H1 (cell line): ENCODE measurements at regions not wholly inside any gene's neighbourhood (a gene's known extent, or its start where the extent isn't known, plus 50 kb on each side); places are given as distances from the start of the nearest gene placed in this dataset.

Experiments
- CTCF ChIA-PET: fragments of 300-600 bp; sonication (Branson Sonifier 250); formaldehyde crosslinking; loops from one replicate; lab custom pipeline; 2021; ENCODE audit not compliant: partially characterized antibody; lab: Charles Lee
- POLR2A ChIA-PET: fragments of 300-600 bp; sonication (Branson Sonifier 250); formaldehyde crosslinking; loops from one replicate; lab custom pipeline; 2021; ENCODE audit warnings: inconsistent platforms; ENCODE audit not compliant: partially characterized antibody; lab: Charles Lee
- DNase-seq, 2 experiments: peaks; one replicate each; pipeline versions ENCODE4 v3.0.0 to v3.0.0-alpha.2; 2010 to 2022; ENCODE audit warnings: low spot score in 2 of 2, low read depth in 1 of 2, mixed read lengths in 1 of 2
- FAIRE-seq: peaks from 2 replicates; lab custom pipeline; 2011; peaks lifted over from hg19 to GRCh38; lab: Jason Lieb, UNC
- H2AFZ ChIP-seq: 2 replicates; pipeline ENCODE4 v1.8.1; 2012; ENCODE audit warnings: low read length, inconsistent platforms
- H2AK5ac ChIP-seq: 2 replicates; pipeline ENCODE4 v1.6.1; 2013; ENCODE audit warnings: low read depth, low read length
- H2BK120ac ChIP-seq: replicated peaks from 2 replicates; pipeline ENCODE3; 2013; ENCODE audit warnings: low read depth, low read length, inconsistent platforms
- H2BK12ac ChIP-seq: 2 replicates; pipeline ENCODE4 v1.6.1; 2013; ENCODE audit warnings: low read depth, low read length
- H2BK15ac ChIP-seq: 2 replicates; pipeline ENCODE4 v1.6.1; 2013; ENCODE audit warnings: low read length
- H2BK20ac ChIP-seq: 2 replicates; pipeline ENCODE4 v1.6.1; 2013; ENCODE audit warnings: low read length
- H2BK5ac ChIP-seq: 2 replicates; pipeline ENCODE4 v1.6.1; 2013; ENCODE audit warnings: low read depth, low read length
- H3K14ac ChIP-seq: 2 replicates; pipeline ENCODE4 v1.6.1; 2013; ENCODE audit warnings: inconsistent platforms; ENCODE audit not compliant: insufficient read length
- H3K18ac ChIP-seq: 2 replicates; pipeline ENCODE4 v1.6.1; 2013; ENCODE audit warnings: low read length; ENCODE audit errors: extremely low read depth
- H3K23ac ChIP-seq: 2 replicates; pipeline ENCODE4 v1.6.1; 2013; ENCODE audit warnings: inconsistent platforms; ENCODE audit not compliant: insufficient read length
- H3K23me2 ChIP-seq: 2 replicates; pipeline ENCODE4 v1.6.1; 2013; ENCODE audit warnings: low read depth, low read length
- H3K27ac ChIP-seq: 2 replicates; pipeline ENCODE4 v1.6.1; 2011; ENCODE audit warnings: low read depth, low read length, inconsistent platforms
- H3K27me3 ChIP-seq, 4 experiments: replicated peaks in 1 of 4; 1 replicate in 1 of 4; 2 replicates in 3 of 4; pipeline versions ENCODE4 v1.6.1 to v1.8.1; 2011 to 2013; ENCODE audit warnings: low read length in 3 of 4, mild to moderate bottlenecking in 3 of 4, inconsistent platforms in 2 of 4, mixed read lengths in 2 of 4, moderate library complexity in 1 of 4; ENCODE audit not compliant: control insufficient read depth in 3 of 4, insufficient read depth in 3 of 4; ENCODE audit errors: extremely low read depth in 1 of 4
- H3K36me3 ChIP-seq, 4 experiments: 2 replicates each; pipeline versions ENCODE4 v1.6.1 to v1.8.1; 2011 to 2013; ENCODE audit warnings: mild to moderate bottlenecking in 4 of 4, low read length in 3 of 4, moderate library complexity in 2 of 4, control low read depth in 1 of 4, inconsistent platforms in 1 of 4; ENCODE audit not compliant: insufficient read depth in 4 of 4, control insufficient read depth in 2 of 4
- H3K4ac ChIP-seq: replicated peaks from 2 replicates; pipeline ENCODE3; 2013; ENCODE audit warnings: low read length, low read depth, mixed read lengths, inconsistent platforms; ENCODE audit not compliant: insufficient read length
- H3K4me1 ChIP-seq, 4 experiments: replicated peaks in 1 of 4; 1 replicate in 1 of 4; 2 replicates in 3 of 4; pipeline versions ENCODE4 v1.6.1 to v1.8.1; 2011 to 2013; ENCODE audit warnings: low read length in 3 of 4, inconsistent platforms in 2 of 4, mixed read lengths in 1 of 4; ENCODE audit not compliant: insufficient read depth in 4 of 4, control insufficient read depth in 3 of 4
- H3K4me2 ChIP-seq, 2 experiments: 2 replicates each; pipeline versions ENCODE4 v1.6.1 to v1.8.1; 2011 to 2013; ENCODE audit warnings: low read depth in 2 of 2, low read length in 2 of 2, control low read depth in 1 of 2, inconsistent platforms in 1 of 2, mild to moderate bottlenecking in 1 of 2; ENCODE audit not compliant: insufficient read depth in 1 of 2
- H3K4me3 ChIP-seq, 4 experiments: fragments of 200-600, 300-600 bp in 1 of 4; sonication (generic), shearing (Covaris generic), sonication (Bioruptor Twin) in 1 of 4; 2 replicates each; pipeline versions ENCODE4 v1.5.1 to v1.8.1; 2011 to 2016; ENCODE audit warnings: low read length in 4 of 4, low read depth in 3 of 4, control low read depth in 2 of 4, inconsistent platforms in 2 of 4, mild to moderate bottlenecking in 2 of 4, mixed read lengths in 1 of 4, moderate library complexity in 1 of 4; ENCODE audit not compliant: insufficient read depth in 2 of 4; ENCODE audit errors: extremely low read depth in 1 of 4
- H3K56ac ChIP-seq: replicated peaks from 2 replicates; pipeline ENCODE3; 2013; ENCODE audit warnings: low read depth, mild to moderate bottlenecking, mixed read lengths, low read length, inconsistent platforms; ENCODE audit not compliant: insufficient read length
- H3K79me1 ChIP-seq: 2 replicates; pipeline ENCODE4 v1.6.1; 2013; ENCODE audit warnings: low read depth, low read length, control low read depth
- H3K79me2 ChIP-seq, 2 experiments: 2 replicates each; pipeline versions ENCODE4 v1.6.1 to v1.8.1; 2012 to 2013; ENCODE audit warnings: low read length in 2 of 2, mild to moderate bottlenecking in 2 of 2, inconsistent platforms in 1 of 2; ENCODE audit not compliant: insufficient read depth in 2 of 2, control insufficient read depth in 1 of 2
- H3K9ac ChIP-seq, 4 experiments: replicated peaks in 1 of 4; 1 replicate in 1 of 4; 2 replicates in 3 of 4; pipeline versions ENCODE4 v1.6.1 to v1.8.1; 2011 to 2013; ENCODE audit warnings: low read depth in 3 of 4, low read length in 3 of 4, control low read depth in 2 of 4, mild to moderate bottlenecking in 2 of 4, moderate library complexity in 2 of 4, inconsistent platforms in 1 of 4; ENCODE audit errors: extremely low read depth in 1 of 4
- H3K9me3 ChIP-seq, 2 experiments: 2 replicates each; pipeline versions ENCODE4 v1.6.1 to v1.8.1; 2012 to 2013; ENCODE audit warnings: mild to moderate bottlenecking in 2 of 2, moderate library complexity in 2 of 2, control low read depth in 1 of 2, inconsistent platforms in 1 of 2, low read depth in 1 of 2, low read length in 1 of 2, mixed read lengths in 1 of 2; ENCODE audit not compliant: insufficient read depth in 2 of 2
- H4K20me1 ChIP-seq, 2 experiments: replicated peaks in 1 of 2; 2 replicates each; pipeline versions ENCODE3 to v1.8.1; 2011 to 2013; ENCODE audit warnings: inconsistent platforms in 2 of 2, low read length in 2 of 2, mild to moderate bottlenecking in 1 of 2; ENCODE audit not compliant: insufficient read depth in 2 of 2, control insufficient read depth in 1 of 2
- H4K5ac ChIP-seq: 2 replicates; pipeline ENCODE4 v1.6.1; 2013; ENCODE audit warnings: low read length, low read depth, mixed read lengths, inconsistent platforms; ENCODE audit not compliant: insufficient read length
- H4K8ac ChIP-seq: 2 replicates; pipeline ENCODE4 v1.8.0; 2013; ENCODE audit warnings: mild to moderate bottlenecking, moderate library complexity, low read length, inconsistent platforms; ENCODE audit not compliant: insufficient read depth; ENCODE audit errors: extremely low read depth
- H4K91ac ChIP-seq: replicated peaks from 2 replicates; pipeline ENCODE3; 2013; ENCODE audit warnings: low read length, mixed read lengths, inconsistent platforms; ENCODE audit not compliant: insufficient read length
- CHD2 ChIP-seq: IDR thresholded peaks from 2 replicates; pipeline ENCODE4 v1.6.1; 2012; ENCODE audit warnings: low read length, improper control_type of control experiment
- JUN ChIP-seq: IDR thresholded peaks from 2 replicates; pipeline ENCODE4 v1.6.1; 2011; ENCODE audit warnings: low read depth, mild to moderate bottlenecking, improper control_type of control experiment, low read length
- POLR2AphosphoS5 ChIP-seq: IDR thresholded peaks from 2 replicates; pipeline ENCODE4 v1.6.1; 2011; ENCODE audit warnings: low read depth, low read length
- RFX5 ChIP-seq: IDR thresholded peaks from 2 replicates; pipeline ENCODE4 v1.6.1; 2011; ENCODE audit warnings: low read depth, low read length, improper control_type of control experiment, borderline replicate concordance
- WGBS, 2 experiments: shearing (Covaris generic) in 1 of 2; methylation state at CpG; one replicate each; pipeline versions ENCODE4 v1.1.6 to v1.1.7; 2013 to 2015; ENCODE audit warnings: low lambda C conversion rate in 2 of 2, mixed read lengths in 2 of 2, inconsistent platforms in 1 of 2, low coverage in 1 of 2, missing lambda C conversion rate in 1 of 2; ENCODE audit not compliant: insufficient replicate concordance in 2 of 2, insufficient coverage in 1 of 2, insufficient read length in 1 of 2; ENCODE audit errors: extremely low coverage in 1 of 2, missing lambda C conversion rate in 1 of 2; 5-methylcytosine and 5-hydroxymethylcytosine counted together

GRCh38 chr13:90156390-90156789, 1191.1 kb upstream of the MIR17HG start:
- FAIRE-seq = no peak
- POLR2A ChIA-PET = no interaction called here
- no peak overlapping the region for H2AFZ ChIP-seq
- H3K14ac ChIP-seq = no peak overlapping the region
- H3K4me2 ChIP-seq = no peak overlapping the region
- H2AK5ac ChIP-seq = no peak overlapping the region
- no peaks in the 10 kb centered on the region for H3K79me1 ChIP-seq
- H3K23ac ChIP-seq = no peak overlapping the region
- no peak overlapping the region for H3K27ac ChIP-seq
- no peaks in the 10 kb centered on the region for H3K4me1 ChIP-seq
- no peaks in the 10 kb centered on the region for H3K27me3 ChIP-seq
- no peak overlapping the region for H3K9ac ChIP-seq
- no peak overlapping the region for H2BK12ac ChIP-seq
- H2BK5ac ChIP-seq = no peak overlapping the region
- H3K36me3 ChIP-seq = no peaks in the 10 kb centered on the region
- no peaks in the 10 kb centered on the region for H4K20me1 ChIP-seq
- no peak overlapping the region for H3K18ac ChIP-seq
- no peak for DNase-seq
- H2BK20ac ChIP-seq = no peak overlapping the region
- H4K91ac ChIP-seq = no peak overlapping the region
- TF ChIP-seq POLR2AphosphoS5 (no peak), JUN (no peak), RFX5 (no peak), CHD2 (no peak)
- H3K79me2 ChIP-seq = no peaks in the 10 kb centered on the region
- H2BK120ac ChIP-seq = no peak overlapping the region
- H3K9me3 ChIP-seq = no peaks in the 10 kb centered on the region
- 95% methylated on average over 1 of the region's 1 CpG; no CpG with 5 or more reads in 1 of the 2 experiments for WGBS, 2 experiments
- no peaks in the 10 kb centered on the region for H3K23me2 ChIP-seq
- no peak overlapping the region for H3K56ac ChIP-seq
- H3K4me3 ChIP-seq = no peak overlapping the region
- no peak overlapping the region for H2BK15ac ChIP-seq
- no peak overlapping the region for H3K4ac ChIP-seq
- no peak overlapping the region for H4K5ac ChIP-seq
- H4K8ac ChIP-seq = no peak overlapping the region
- CTCF ChIA-PET = no interaction called here
